AG09309 (cell line): ENCODE measurements at regions not wholly inside any gene's neighbourhood (a gene's known extent, or its start where the extent isn't known, plus 50 kb on each side); places are given as distances from the start of the nearest gene placed in this dataset.

ENCODE experiments used
- DNase-seq: peaks from one replicate; pipeline ENCODE4 v3.0.0-alpha.2; 2010; ENCODE audit warnings: low read depth
- H3K4me3 ChIP-seq: 2 replicates; pipeline ENCODE4 v1.5.1; 2011; ENCODE audit warnings: mild to moderate bottlenecking, low read depth, low read length, moderate library complexity; ENCODE audit not compliant: control insufficient read depth
- CTCF ChIP-seq: IDR thresholded peaks from 2 replicates; pipeline ENCODE4 v1.5.1; 2011; ENCODE audit warnings: mild to moderate bottlenecking, low read depth, low read length, inconsistent platforms; ENCODE audit not compliant: insufficient read depth, control insufficient read depth; ENCODE audit errors: missing control alignments

GRCh38 chr7:153445641-153446040 is 606.6 kb upstream of the DPP6 start:
- no peak for DNase-seq
- no peak overlapping the region for H3K4me3 ChIP-seq
- no peak for TF ChIP-seq CTCF

- no peak for DNase-seq
- TF ChIP-seq CTCF, result no peak
Observed at GRCh38 chr7:153446490-153446889, 605.7 kb upstream of the DPP6 start.

GRCh38 chr7:153447011-153447410 is 605.2 kb upstream of the DPP6 start:
- DNase-seq, result no peak
- H3K4me3 ChIP-seq, result no peak overlapping the region
- TF ChIP-seq CTCF, result no peak

More at GRCh38 chr7:153446490-153446889, 605.7 kb upstream of the DPP6 start:
- H3K4me3 ChIP-seq, result no peak overlapping the region

GRCh38 chr7:153452661-153453060 is 599.5 kb upstream of the DPP6 start:
- H3K4me3 ChIP-seq, result no peak overlapping the region
- no peak for DNase-seq
- TF ChIP-seq CTCF, result no peak

GRCh38 chr7:153454306-153454705 is 597.9 kb upstream of the DPP6 start:
- DNase-seq, result no peak
- no peak overlapping the region for H3K4me3 ChIP-seq
- no peak for TF ChIP-seq CTCF

- no peak overlapping the region for H3K4me3 ChIP-seq
- no peak for TF ChIP-seq CTCF
- no peak for DNase-seq
Observed at GRCh38 chr7:153457746-153458145, 594.5 kb upstream of the DPP6 start.

- no peak for DNase-seq
- no peak for TF ChIP-seq CTCF
- H3K4me3 ChIP-seq, result no peak overlapping the region
Observed at GRCh38 chr7:153470004-153470671, 582.1 kb upstream of the DPP6 start.
